HL-60 (cell line): ENCODE measurements at regions not wholly inside any gene's neighbourhood (a gene's known extent, or its start where the extent isn't known, plus 50 kb on each side); places are given as distances from the start of the nearest gene placed in this dataset.

Experiments
- CTCF ChIP-seq: IDR thresholded peaks from one replicate; pipeline ENCODE4 v1.5.1; 2011; ENCODE audit warnings: low read length, control low read depth, inconsistent platforms; ENCODE audit not compliant: insufficient read depth
- GABPA ChIP-seq: IDR thresholded peaks from 2 replicates; pipeline ENCODE4 v1.6.1; 2012; ENCODE audit warnings: low read depth

DNA sequence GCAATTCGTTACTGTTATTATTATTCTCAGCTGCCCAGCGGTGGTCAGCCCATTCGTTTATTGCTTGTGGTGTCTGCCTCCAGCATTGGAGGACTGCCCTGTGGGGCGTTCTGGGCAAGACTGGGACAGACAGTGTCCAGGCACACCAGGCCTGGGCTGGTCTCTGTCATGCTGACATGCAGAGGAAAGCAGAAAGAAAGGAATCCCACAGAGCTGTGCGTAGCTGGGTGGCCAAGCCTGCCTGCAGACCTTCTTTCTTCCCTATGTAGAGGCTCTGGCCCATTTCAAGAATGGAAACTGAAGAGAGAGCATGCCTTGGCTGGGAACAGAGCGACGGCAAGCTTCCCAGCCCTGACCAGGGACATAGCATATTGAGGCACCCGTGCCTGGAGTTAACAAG lies 525.3 kb upstream of the TBX3 start:
- TF ChIP-seq CTCF (no peak), GABPA (no peak)
